Dermis blood vessel endothelial cell (primary cell): ENCODE measurements at regions not wholly inside any gene's neighbourhood (a gene's known extent, or its start where the extent isn't known, plus 50 kb on each side); places are given as distances from the start of the nearest gene placed in this dataset.

Source experiments
- DNase-seq: peaks from one replicate; pipeline ENCODE4 v3.0.0; 2010

- no peak for DNase-seq
These were observed 1103.4 kb downstream of the LRFN5 start for GRCh38 chr14:42710071-42710470.

DNA sequence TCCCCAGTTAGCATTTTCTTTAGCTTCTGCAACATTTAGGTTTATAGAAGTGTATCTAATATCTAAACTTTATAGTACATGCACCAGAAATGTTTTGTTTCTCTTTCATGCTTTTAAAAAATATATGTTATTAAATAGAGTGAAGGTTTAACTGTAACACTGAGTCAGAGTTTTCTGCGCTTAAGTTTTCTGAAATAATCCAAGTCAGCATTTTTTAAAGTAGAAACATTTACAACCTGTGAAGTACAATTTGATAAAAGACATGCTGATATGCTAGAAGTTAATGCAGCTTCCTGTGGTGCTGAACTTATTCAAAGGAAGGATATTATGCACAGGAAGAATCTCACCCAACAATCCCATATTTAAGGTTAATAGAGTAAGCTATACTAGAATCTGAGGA is 1096.8 kb downstream of the LRFN5 start:
- no peak for DNase-seq

DNA sequence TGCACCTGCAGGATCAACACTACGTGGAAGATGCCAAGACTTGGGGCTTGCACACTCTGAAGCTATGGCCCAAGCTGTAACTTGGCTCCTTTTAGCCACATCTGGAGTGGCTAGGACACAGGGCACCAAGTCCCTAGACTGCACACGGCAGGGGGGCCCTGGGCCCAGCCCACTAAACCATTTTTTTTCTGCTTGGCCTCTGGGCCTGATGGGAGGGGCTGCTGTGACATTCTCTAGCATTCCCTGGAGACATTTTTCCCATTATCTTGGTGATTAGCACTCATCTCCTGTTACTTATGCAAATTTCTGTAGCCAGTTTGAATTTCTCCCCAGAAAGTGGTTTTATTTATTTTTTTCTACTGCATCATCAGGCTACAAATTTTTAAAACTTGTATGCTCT is 1080.7 kb downstream of the LRFN5 start:
- DNase-seq, result no peak

- no peak for DNase-seq
These were observed 1077.0 kb downstream of the LRFN5 start for GRCh38 chr14:42683707-42684106.

DNA sequence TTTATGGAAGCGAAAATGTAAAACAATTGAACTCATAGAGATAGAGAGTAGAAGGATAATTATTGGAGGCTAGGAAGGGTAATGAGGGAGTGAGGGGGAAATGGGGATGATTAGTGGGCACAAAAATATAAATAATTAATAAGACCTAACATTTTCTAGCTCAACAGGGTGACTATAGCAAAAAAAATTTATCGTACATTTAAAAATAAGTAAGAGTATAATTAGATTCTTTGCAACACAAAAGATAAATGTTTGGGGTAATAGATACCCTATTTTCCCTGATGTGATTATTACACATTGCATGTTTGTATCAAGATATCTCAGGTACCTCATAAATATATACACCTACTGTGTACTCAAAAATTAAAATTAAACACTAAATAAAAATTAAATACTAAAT is 1070.0 kb downstream of the LRFN5 start:
- no peak for DNase-seq

- no peak for DNase-seq
These were observed 1067.3 kb downstream of the LRFN5 start for GRCh38 chr14:42673963-42674362.

GRCh38 chr14:42671636-42672035 is 1065.0 kb downstream of the LRFN5 start:
- DNase-seq, result no peak

DNA sequence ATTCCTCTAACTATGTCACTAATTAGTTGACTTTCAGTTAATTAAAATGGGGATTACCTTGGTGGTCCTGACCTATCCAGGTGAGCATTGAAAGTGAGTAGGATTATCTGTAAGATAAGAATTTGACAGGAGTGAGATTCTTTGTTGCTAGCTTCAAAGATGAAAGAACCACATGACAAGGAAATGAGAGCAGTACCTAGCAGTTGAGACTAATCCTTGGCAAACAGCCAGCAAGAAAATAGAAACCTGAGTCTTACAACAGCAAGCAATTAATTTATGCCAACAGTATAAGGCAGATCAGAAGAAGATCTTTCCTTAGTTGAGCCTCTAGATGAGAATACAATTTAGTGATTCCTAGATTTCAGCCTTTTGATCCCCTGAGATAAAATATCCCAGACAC is 1058.4 kb downstream of the LRFN5 start:
- DNase-seq, result no peak

GRCh38 chr14:42664190-42664589 is 1057.5 kb downstream of the LRFN5 start:
- DNase-seq, result no peak

DNA sequence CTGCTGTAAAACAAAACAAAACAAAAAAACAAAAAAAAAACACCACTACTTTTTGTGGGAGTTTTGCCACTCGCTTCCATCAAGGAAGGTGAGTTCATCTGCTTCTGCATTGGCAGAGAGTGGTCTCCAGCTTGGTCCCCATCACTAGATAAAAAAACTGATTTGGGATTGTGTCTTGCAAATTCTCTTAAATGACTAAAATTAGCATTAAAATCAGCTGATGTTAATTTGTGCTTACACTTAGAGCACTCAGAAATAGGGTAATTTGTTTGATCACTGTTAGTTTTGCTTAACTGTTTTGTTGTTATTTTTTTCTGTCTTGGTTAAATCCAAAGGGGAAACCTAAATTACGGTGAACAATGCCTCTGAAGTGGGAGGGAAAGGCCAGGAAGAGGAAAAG is 1048.0 kb downstream of the LRFN5 start:
- no peak for DNase-seq

DNA sequence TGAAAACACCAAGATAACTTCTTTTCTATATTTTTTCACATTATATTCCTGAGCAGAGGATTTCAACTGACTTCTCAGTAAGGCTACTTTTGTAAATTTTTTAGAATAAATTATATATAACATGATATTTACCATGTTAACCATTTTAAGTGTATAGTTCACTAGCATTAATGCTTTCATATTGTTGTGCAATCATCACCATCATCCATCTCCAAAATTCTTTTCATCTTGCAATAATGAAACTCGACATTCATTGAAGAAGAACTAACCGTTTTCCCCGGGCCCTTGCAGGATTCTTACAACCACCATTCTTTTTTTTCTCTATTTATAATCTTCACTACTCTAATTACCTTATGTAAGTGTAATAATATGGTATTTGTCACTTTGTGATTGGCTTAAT is 1036.1 kb downstream of the LRFN5 start:
- DNase-seq, result no peak

GRCh38 chr14:42633504-42634095 is 1026.9 kb downstream of the LRFN5 start:
- no peak for DNase-seq

GRCh38 chr14:42629553-42629952 is 1022.9 kb downstream of the LRFN5 start:
- no peak for DNase-seq

DNA sequence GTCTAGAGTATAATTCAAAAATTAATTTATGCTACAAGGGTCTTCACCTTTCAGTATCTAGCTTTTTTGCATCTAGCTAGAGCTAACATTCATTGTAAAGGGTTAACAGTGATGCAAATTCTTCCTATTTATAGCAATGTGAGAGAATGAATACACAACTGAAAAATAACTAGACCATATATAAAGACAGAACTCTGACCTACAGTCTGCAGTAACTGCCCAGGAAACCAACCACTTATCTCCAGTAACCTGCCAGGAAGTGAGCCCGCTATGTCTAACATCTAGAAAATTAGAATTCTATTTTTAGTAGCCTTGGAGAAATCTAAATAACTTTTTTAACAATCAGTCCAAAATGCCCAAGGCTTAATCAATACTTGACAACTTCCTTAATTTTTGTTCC is 1021.9 kb downstream of the LRFN5 start:
- DNase-seq, result no peak

- DNase-seq, result no peak
These were observed 1020.3 kb downstream of the LRFN5 start for GRCh38 chr14:42626986-42627385.

GRCh38 chr14:42624980-42625761 is 1018.5 kb downstream of the LRFN5 start:
- DNase-seq, result no peak

DNA sequence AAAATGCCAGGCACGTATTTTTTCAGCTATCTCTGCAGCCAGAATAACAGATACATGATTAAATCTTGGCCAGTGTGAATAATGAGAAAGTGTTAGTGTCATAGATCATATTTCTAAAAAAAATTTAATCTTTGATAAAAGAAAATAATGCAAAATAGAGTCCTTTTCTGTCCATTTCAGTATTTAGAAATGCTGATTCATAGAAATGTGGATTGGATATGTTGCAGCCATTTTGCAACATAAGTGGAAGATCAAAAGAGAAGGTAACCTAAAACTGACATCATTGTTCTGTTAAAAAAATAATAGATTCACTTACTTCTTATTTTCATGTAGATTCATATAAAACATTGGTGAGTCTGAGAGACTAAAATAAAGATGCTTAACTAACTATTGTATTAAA is 1010.3 kb downstream of the LRFN5 start:
- DNase-seq, result no peak

DNA sequence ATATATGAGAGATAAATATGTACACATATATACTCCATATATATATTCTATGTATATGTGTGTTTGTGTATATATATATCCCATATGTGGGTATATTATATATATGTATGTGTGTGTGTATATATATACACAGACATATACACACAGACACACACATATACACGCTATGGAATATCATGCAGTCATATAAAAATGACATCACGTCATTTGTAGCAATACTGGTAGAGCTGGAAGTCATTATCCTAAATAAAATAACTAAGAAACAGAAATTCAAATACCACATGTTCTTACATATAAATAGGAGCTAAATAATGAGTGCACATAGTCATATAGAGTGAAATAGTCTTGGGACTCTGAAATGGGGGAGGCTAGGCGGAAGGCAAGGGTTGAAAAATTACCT is 1000.2 kb downstream of the LRFN5 start:
- no peak for DNase-seq

GRCh38 chr14:42602336-42602845 is 995.7 kb downstream of the LRFN5 start:
- DNase-seq, result no peak

GRCh38 chr14:42572032-42572431 is 965.4 kb downstream of the LRFN5 start:
- no peak for DNase-seq

- DNase-seq, result no peak
These were observed 962.6 kb downstream of the LRFN5 start for GRCh38 chr14:42569227-42569626.

DNA sequence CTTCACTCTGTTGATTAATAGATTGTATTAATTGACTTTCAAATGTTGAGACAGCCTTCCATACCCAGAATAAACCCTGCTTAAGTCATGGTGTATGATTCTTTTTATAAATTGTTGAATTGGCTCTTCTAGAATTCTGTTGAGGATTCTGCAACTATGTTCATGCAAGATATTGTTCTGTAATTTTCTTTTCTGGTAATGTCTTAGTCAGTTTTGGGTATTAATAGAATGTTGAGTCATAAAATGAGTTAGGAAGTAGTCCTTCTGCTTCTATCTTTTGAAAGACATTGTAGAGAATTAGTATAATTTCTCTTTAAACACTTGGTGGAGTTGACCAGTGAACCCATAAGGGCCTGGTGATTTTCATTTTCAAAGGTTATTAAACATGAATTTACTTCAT is 958.9 kb downstream of the LRFN5 start:
- no peak for DNase-seq

- no peak for DNase-seq
These were observed 956.6 kb downstream of the LRFN5 start for GRCh38 chr14:42563313-42563712.

DNA sequence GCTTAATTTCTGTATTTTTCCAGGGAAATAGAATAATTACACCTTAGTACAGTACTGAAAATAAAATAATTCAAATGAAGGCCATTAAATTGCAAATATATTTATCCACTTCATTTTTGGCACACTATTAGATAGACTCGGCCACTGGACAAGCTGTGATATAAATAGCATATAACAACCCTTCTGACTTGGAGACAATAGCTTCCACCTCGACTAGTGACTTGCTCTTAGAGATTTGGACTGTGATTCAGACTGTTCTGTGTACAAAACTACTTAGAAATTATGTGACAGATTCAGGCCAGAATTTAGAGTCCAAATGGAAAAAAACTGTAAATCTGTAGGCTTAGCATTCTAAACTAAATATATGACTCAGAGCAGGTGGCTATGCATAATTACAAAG is 949.9 kb downstream of the LRFN5 start:
- DNase-seq, result no peak

DNA sequence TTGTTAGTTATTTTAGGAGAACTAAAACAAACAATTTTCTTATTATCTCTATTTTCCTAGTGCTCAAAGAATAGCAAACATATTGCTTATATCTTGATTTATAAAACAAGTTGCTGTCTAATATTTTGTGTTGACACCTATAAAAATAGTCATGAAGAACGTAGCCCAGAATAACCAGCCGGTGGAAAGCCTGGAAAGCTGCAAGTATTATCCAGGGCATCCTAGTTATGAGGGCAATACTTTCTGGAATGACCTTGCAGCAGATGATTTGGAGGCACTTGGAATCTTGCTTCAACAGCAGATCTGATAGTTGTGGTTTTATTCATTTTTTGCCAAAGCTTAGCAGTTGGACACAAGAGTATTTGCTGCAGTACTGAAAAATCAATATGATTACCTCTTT is 948.7 kb downstream of the LRFN5 start:
- DNase-seq, result no peak
